ENCODE measurements at regions not wholly inside any gene's neighbourhood (a gene's known extent, or its start where the extent isn't known, plus 50 kb on each side); places are given as distances from the start of the nearest gene placed in this dataset.

GRCh38 chr2:103986001-103986400, 867.9 kb upstream of the POU3F3 start:
- Histone ChIP-seq H3K4me3 (ENCODE audit: extremely low read depth in 1 of 4, insufficient read depth in 2 of 4, low read depth in 3 of 4, low read length in 4 of 4) (no peak overlapping the region), H3K56ac (replicated peaks; ENCODE audit: insufficient read length, low read depth, low read length) (no peak overlapping the region), H3K4me1 (replicated peaks in 1 of 4; ENCODE audit: control insufficient read depth in 3 of 4, insufficient read depth in 4 of 4, low read length in 3 of 4) (peaks cover 0 to 4% (median 2%) of the 10 kb centered on the region in 4 experiments; a peak in 3 of 7 replicates), H3K14ac (ENCODE audit: insufficient read length) (no peak overlapping the region), H3K23me2 (ENCODE audit: low read depth, low read length) (no peaks in the 10 kb centered on the region), H3K23ac (ENCODE audit: insufficient read length) (no peak overlapping the region), H4K8ac (ENCODE audit: extremely low read depth, insufficient read depth, low read length) (no peak overlapping the region), H2BK5ac (ENCODE audit: low read depth, low read length) (no peak overlapping the region), H3K36me3 (ENCODE audit: control insufficient read depth in 2 of 4, insufficient read depth in 4 of 4, low read length in 3 of 4) (no peaks in the 10 kb centered on the region), H3K4ac (replicated peaks; ENCODE audit: insufficient read length, low read depth, low read length) (no peak overlapping the region), H2BK120ac (replicated peaks; ENCODE audit: low read depth, low read length) (no peak overlapping the region), H2AK5ac (ENCODE audit: low read depth, low read length) (no peak overlapping the region), H3K27me3 (replicated peaks in 1 of 4; ENCODE audit: control insufficient read depth in 3 of 4, extremely low read depth in 1 of 4, insufficient read depth in 3 of 4, low read length in 3 of 4) (no peaks in the 10 kb centered on the region), H4K20me1 (replicated peaks in 1 of 2; ENCODE audit: control insufficient read depth in 1 of 2, insufficient read depth in 2 of 2, low read length in 2 of 2) (no peaks in the 10 kb centered on the region), H3K79me1 (ENCODE audit: low read depth, low read length) (no peaks in the 10 kb centered on the region), H3K4me2 (ENCODE audit: insufficient read depth in 1 of 2, low read depth in 2 of 2, low read length in 2 of 2) (peak overlapping the region in 1 of 2 experiments; percentile 25; a peak in 1 of 4 replicates), H3K9me3 (ENCODE audit: insufficient read depth in 2 of 2, low read depth in 1 of 2, low read length in 1 of 2) (no peaks in the 10 kb centered on the region), H4K91ac (replicated peaks; ENCODE audit: insufficient read length, low read length) (no peak overlapping the region), H3K27ac (ENCODE audit: low read depth, low read length) (no peak overlapping the region), H2BK20ac (ENCODE audit: low read length) (no peak overlapping the region), H3K79me2 (ENCODE audit: control insufficient read depth in 1 of 2, insufficient read depth in 2 of 2, low read length in 2 of 2) (no peaks in the 10 kb centered on the region), H3K18ac (ENCODE audit: extremely low read depth, low read length) (no peak overlapping the region), H2BK12ac (ENCODE audit: low read depth, low read length) (no peak overlapping the region), H2BK15ac (ENCODE audit: low read length) (no peak overlapping the region), H4K5ac (ENCODE audit: insufficient read length, low read depth, low read length) (no peak overlapping the region), H3K9ac (replicated peaks in 1 of 4; ENCODE audit: extremely low read depth in 1 of 4, low read depth in 3 of 4, low read length in 3 of 4) (no peak overlapping the region), H2AFZ (ENCODE audit: low read length) (no peak overlapping the region)
- DNase-seq (ENCODE audit: low read depth in 1 of 2, low spot score in 2 of 2): no peak
- 85% methylated on average over 4 of the region's 4 CpGs; no CpG with 5 or more reads in 1 of the 2 experiments for WGBS, 2 experiments (ENCODE audit: extremely low coverage in 1 of 2, insufficient coverage in 1 of 2, insufficient read length in 1 of 2, insufficient replicate concordance in 2 of 2, low coverage in 1 of 2, low lambda C conversion rate in 2 of 2, missing lambda C conversion rate in 1 of 2)
- CTCF ChIA-PET (ENCODE audit: partially characterized antibody): interaction anchor here (0.7 kb wide), 1 partner anchor 11 kb away, joined by 3 read pairs; no protein-coding TSS in a partner anchor
- FAIRE-seq: no peak
- POLR2A ChIA-PET (ENCODE audit: partially characterized antibody): no interaction called here
- TF ChIP-seq SP4 (IDR thresholded peaks at IDR 0.05; ENCODE audit: low read length) (no peak), TAF7 (optimal IDR thresholded peaks at IDR 0.05; ENCODE audit: borderline replicate concordance, low read depth, low read length) (no peak), SIRT6 (IDR thresholded peaks at IDR 0.05; ENCODE audit: low read length) (no peak), ZNF274 (IDR thresholded peaks at IDR 0.05; ENCODE audit: borderline replicate concordance, extremely low read depth, low read length) (no peak), EGR1 (IDR thresholded peaks at IDR 0.05; ENCODE audit: borderline replicate concordance, low read depth, low read length) (no peak), BACH1 (IDR thresholded peaks at IDR 0.05; ENCODE audit: low read length) (no peak), CBX8 (IDR thresholded peaks at IDR 0.05; ENCODE audit: borderline replicate concordance, low read depth, low read length) (no peak), CTBP2 (IDR thresholded peaks at IDR 0.05; ENCODE audit: borderline replicate concordance, insufficient read depth, insufficient read length, low read length) (no peak), NANOG (IDR thresholded peaks at IDR 0.05; ENCODE audit: insufficient read depth, low read depth, low read length, poor library complexity, severe bottlenecking) (no peak), USF2 (IDR thresholded peaks at IDR 0.05; ENCODE audit: low read length) (no peak), GABPA (IDR thresholded peaks at IDR 0.05; ENCODE audit: borderline replicate concordance, insufficient read depth, low read length) (no peak), RAD21 (IDR thresholded peaks at IDR 0.05 in 1 of 2, conservative IDR thresholded peaks at IDR 0.05 in 1 of 2; ENCODE audit: low read depth in 2 of 2, low read length in 2 of 2) (no peak), NRF1 (IDR thresholded peaks at IDR 0.05; ENCODE audit: low read depth, low read length) (no peak)

All from H1 (cell line).